ENCODE measurements at regions not wholly inside any gene's neighbourhood (a gene's known extent, or its start where the extent isn't known, plus 50 kb on each side); places are given as distances from the start of the nearest gene placed in this dataset.

DNA sequence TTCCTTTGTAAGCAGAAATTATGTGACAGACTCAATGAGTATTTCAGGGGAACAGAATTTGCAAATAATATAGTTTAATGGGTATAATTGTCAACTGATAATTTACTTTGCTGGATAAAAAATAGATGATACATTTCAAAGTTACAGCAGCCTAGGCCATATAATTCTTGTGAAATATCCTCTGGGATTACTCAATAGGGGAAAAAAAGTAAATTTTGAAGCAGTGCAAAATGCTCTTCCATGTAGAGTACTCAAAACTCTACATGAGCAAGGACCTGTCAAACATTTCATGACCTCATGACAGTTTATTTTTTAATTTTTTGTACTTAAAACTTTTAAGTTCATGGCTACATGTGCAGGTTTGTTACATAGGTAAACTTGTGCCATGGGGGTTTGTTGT, 163.3 kb downstream of the DACT1 start:
- TF ChIP-seq, protein P1, sequence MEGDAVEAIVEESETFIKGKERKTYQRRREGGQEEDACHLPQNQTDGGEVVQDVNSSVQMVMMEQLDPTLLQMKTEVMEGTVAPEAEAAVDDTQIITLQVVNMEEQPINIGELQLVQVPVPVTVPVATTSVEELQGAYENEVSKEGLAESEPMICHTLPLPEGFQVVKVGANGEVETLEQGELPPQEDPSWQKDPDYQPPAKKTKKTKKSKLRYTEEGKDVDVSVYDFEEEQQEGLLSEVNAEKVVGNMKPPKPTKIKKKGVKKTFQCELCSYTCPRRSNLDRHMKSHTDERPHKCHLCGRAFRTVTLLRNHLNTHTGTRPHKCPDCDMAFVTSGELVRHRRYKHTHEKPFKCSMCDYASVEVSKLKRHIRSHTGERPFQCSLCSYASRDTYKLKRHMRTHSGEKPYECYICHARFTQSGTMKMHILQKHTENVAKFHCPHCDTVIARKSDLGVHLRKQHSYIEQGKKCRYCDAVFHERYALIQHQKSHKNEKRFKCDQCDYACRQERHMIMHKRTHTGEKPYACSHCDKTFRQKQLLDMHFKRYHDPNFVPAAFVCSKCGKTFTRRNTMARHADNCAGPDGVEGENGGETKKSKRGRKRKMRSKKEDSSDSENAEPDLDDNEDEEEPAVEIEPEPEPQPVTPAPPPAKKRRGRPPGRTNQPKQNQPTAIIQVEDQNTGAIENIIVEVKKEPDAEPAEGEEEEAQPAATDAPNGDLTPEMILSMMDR (IDR thresholded peaks at IDR 0.05) = no peak
- TF ChIP-seq POLR2A (IDR thresholded peaks at IDR 0.05) = no peak
